ENCODE measurements at regions not wholly inside any gene's neighbourhood (a gene's known extent, or its start where the extent isn't known, plus 50 kb on each side); places are given as distances from the start of the nearest gene placed in this dataset.

DNA sequence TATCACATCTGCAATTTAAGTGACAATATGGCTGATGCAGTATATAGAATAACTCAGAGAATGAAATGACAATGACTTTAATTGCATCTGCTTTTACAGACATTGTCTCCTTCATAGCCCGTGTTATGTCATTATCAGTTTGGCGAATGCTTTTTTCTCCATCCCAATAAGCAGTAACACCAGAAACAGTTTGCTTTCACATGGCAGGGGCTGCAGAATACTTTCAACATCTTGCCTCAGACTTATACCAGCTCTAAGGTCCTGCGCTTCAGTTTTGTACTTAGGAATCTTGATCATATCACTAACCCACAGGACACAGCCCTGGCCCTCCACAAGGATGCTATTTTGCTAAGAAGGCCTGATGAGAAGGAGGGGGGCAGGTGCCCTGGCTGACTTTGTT, 49.9 kb upstream of the SPESP1 start:
- Histone ChIP-seq H3K27me3 (ENCODE audit: insufficient read depth, poor library complexity, severe bottlenecking) (no peaks in the 10 kb centered on the region), H3K27ac (replicated peaks) (no peak overlapping the region), H3K4me3 (replicated peaks; ENCODE audit: insufficient read depth, low read length) (no peak overlapping the region)
- TF ChIP-seq, protein P1, sequence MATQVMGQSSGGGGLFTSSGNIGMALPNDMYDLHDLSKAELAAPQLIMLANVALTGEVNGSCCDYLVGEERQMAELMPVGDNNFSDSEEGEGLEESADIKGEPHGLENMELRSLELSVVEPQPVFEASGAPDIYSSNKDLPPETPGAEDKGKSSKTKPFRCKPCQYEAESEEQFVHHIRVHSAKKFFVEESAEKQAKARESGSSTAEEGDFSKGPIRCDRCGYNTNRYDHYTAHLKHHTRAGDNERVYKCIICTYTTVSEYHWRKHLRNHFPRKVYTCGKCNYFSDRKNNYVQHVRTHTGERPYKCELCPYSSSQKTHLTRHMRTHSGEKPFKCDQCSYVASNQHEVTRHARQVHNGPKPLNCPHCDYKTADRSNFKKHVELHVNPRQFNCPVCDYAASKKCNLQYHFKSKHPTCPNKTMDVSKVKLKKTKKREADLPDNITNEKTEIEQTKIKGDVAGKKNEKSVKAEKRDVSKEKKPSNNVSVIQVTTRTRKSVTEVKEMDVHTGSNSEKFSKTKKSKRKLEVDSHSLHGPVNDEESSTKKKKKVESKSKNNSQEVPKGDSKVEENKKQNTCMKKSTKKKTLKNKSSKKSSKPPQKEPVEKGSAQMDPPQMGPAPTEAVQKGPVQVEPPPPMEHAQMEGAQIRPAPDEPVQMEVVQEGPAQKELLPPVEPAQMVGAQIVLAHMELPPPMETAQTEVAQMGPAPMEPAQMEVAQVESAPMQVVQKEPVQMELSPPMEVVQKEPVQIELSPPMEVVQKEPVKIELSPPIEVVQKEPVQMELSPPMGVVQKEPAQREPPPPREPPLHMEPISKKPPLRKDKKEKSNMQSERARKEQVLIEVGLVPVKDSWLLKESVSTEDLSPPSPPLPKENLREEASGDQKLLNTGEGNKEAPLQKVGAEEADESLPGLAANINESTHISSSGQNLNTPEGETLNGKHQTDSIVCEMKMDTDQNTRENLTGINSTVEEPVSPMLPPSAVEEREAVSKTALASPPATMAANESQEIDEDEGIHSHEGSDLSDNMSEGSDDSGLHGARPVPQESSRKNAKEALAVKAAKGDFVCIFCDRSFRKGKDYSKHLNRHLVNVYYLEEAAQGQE (IDR thresholded peaks at IDR 0.05; ENCODE audit: insufficient replicate concordance, low read depth): no peak
- no peak for TF ChIP-seq GABPA (IDR thresholded peaks at IDR 0.05; ENCODE audit: low read depth)
- TF ChIP-seq, protein P2, sequence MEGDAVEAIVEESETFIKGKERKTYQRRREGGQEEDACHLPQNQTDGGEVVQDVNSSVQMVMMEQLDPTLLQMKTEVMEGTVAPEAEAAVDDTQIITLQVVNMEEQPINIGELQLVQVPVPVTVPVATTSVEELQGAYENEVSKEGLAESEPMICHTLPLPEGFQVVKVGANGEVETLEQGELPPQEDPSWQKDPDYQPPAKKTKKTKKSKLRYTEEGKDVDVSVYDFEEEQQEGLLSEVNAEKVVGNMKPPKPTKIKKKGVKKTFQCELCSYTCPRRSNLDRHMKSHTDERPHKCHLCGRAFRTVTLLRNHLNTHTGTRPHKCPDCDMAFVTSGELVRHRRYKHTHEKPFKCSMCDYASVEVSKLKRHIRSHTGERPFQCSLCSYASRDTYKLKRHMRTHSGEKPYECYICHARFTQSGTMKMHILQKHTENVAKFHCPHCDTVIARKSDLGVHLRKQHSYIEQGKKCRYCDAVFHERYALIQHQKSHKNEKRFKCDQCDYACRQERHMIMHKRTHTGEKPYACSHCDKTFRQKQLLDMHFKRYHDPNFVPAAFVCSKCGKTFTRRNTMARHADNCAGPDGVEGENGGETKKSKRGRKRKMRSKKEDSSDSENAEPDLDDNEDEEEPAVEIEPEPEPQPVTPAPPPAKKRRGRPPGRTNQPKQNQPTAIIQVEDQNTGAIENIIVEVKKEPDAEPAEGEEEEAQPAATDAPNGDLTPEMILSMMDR (IDR thresholded peaks at IDR 0.05; ENCODE audit: insufficient read depth, low read length): no peak
- no peak for TF ChIP-seq POLR2AphosphoS5 (IDR thresholded peaks at IDR 0.05; ENCODE audit: low read depth)
- no peak for TF ChIP-seq SPI1 (IDR thresholded peaks at IDR 0.05; ENCODE audit: borderline replicate concordance, low read depth)
- no peak for DNase-seq (ENCODE audit: low read depth in 1 of 2, low spot score in 1 of 2)

Measured in HL-60 (cell line).